ENCODE measurements at regions not wholly inside any gene's neighbourhood (a gene's known extent, or its start where the extent isn't known, plus 50 kb on each side); places are given as distances from the start of the nearest gene placed in this dataset.

GRCh38 chr20:60905919-60906318 is 346.1 kb upstream of the CDH4 start:
- H3K4me2 ChIP-seq (ENCODE audit: low read depth, low read length) = no peak overlapping the region
- H3K27me3 ChIP-seq (replicated peaks; ENCODE audit: insufficient read depth, low read length) = no peaks in the 10 kb centered on the region
- no peak overlapping the region for H3K4me3 ChIP-seq (ENCODE audit: low read length)
- TF ChIP-seq CTCF (IDR thresholded peaks at IDR 0.05; ENCODE audit: low read length) (no peak), EZH2phosphoT487 (IDR thresholded peaks at IDR 0.05; ENCODE audit: low read length) (no peak), EZH2 (optimal IDR thresholded peaks at IDR 0.05; ENCODE audit: low read depth, low read length) (no peak)
- H2AFZ ChIP-seq (ENCODE audit: low read length) = no peak overlapping the region
- no peaks in the 10 kb centered on the region for H3K4me1 ChIP-seq (ENCODE audit: low read length)
- H3K36me3 ChIP-seq (replicated peaks; ENCODE audit: insufficient read depth, low read length) = no peaks in the 10 kb centered on the region
- H3K9me2 ChIP-seq (replicated peaks; ENCODE audit: insufficient read depth, low read length) = no peaks in the 10 kb centered on the region
- H3K9me3 ChIP-seq (replicated peaks; ENCODE audit: insufficient read depth, low read length) = no peaks in the 10 kb centered on the region
- no peak overlapping the region for H3K27ac ChIP-seq (ENCODE audit: low read length)
- no peaks in the 10 kb centered on the region for H3K79me2 ChIP-seq (ENCODE audit: low read length)
- no peak overlapping the region for H3K9ac ChIP-seq (ENCODE audit: low read length)
- no peak for DNase-seq
- H4K20me1 ChIP-seq (ENCODE audit: insufficient read depth, low read length) = no peaks in the 10 kb centered on the region
- H3F3A ChIP-seq (ENCODE audit: insufficient read depth, low read length) = no peaks in the 10 kb centered on the region

- Histone ChIP-seq H3K4me3 (ENCODE audit: low read length) (no peak overlapping the region), H3F3A (ENCODE audit: insufficient read depth, low read length) (no peaks in the 10 kb centered on the region), H3K27me3 (replicated peaks; ENCODE audit: insufficient read depth, low read length) (no peaks in the 10 kb centered on the region), H3K9me2 (replicated peaks; ENCODE audit: insufficient read depth, low read length) (no peaks in the 10 kb centered on the region), H3K4me2 (ENCODE audit: low read depth, low read length) (no peak overlapping the region), H3K9me3 (replicated peaks; ENCODE audit: insufficient read depth, low read length) (no peaks in the 10 kb centered on the region), H3K4me1 (ENCODE audit: low read length) (no peaks in the 10 kb centered on the region), H3K79me2 (ENCODE audit: low read length) (no peaks in the 10 kb centered on the region), H2AFZ (ENCODE audit: low read length) (no peak overlapping the region), H3K36me3 (replicated peaks; ENCODE audit: insufficient read depth, low read length) (no peaks in the 10 kb centered on the region), H3K9ac (ENCODE audit: low read length) (no peak overlapping the region), H4K20me1 (ENCODE audit: insufficient read depth, low read length) (no peaks in the 10 kb centered on the region), H3K27ac (ENCODE audit: low read length) (no peak overlapping the region)
- TF ChIP-seq CTCF (IDR thresholded peaks at IDR 0.05; ENCODE audit: low read length) = no peak
- no peak for DNase-seq
Measured at GRCh38 chr20:60906555-60906954, 345.5 kb upstream of the CDH4 start.

- Histone ChIP-seq H3F3A (ENCODE audit: insufficient read depth, low read length) (no peaks in the 10 kb centered on the region), H3K9me2 (replicated peaks; ENCODE audit: insufficient read depth, low read length) (no peaks in the 10 kb centered on the region), H3K4me3 (ENCODE audit: low read length) (no peak overlapping the region), H2AFZ (ENCODE audit: low read length) (no peak overlapping the region), H4K20me1 (ENCODE audit: insufficient read depth, low read length) (no peaks in the 10 kb centered on the region), H3K79me2 (ENCODE audit: low read length) (no peaks in the 10 kb centered on the region), H3K9me3 (replicated peaks; ENCODE audit: insufficient read depth, low read length) (no peaks in the 10 kb centered on the region), H3K4me1 (ENCODE audit: low read length) (no peaks in the 10 kb centered on the region), H3K9ac (ENCODE audit: low read length) (no peak overlapping the region), H3K36me3 (replicated peaks; ENCODE audit: insufficient read depth, low read length) (no peaks in the 10 kb centered on the region), H3K27ac (ENCODE audit: low read length) (no peak overlapping the region), H3K27me3 (replicated peaks; ENCODE audit: insufficient read depth, low read length) (no peaks in the 10 kb centered on the region), H3K4me2 (ENCODE audit: low read depth, low read length) (no peak overlapping the region)
- DNase-seq = no peak
- TF ChIP-seq EZH2 (optimal IDR thresholded peaks at IDR 0.05; ENCODE audit: low read depth, low read length) (no peak), EZH2phosphoT487 (IDR thresholded peaks at IDR 0.05; ENCODE audit: low read length) (no peak), CTCF (IDR thresholded peaks at IDR 0.05; ENCODE audit: low read length) (no peak)
Measured at GRCh38 chr20:60913298-60913697, 338.8 kb upstream of the CDH4 start.
